Tibial nerve (tissue), 4 donors: ENCODE measurements at regions not wholly inside any gene's neighbourhood (a gene's known extent, or its start where the extent isn't known, plus 50 kb on each side); places are given as distances from the start of the nearest gene placed in this dataset.

ENCODE experiments used
- EP300 ChIP-seq, 2 donors: sonication (generic); formaldehyde crosslinking; IDR thresholded peaks; one replicate each; pipeline ENCODE4 v1.6.1; 2017; ENCODE audit warnings: antibody characterized with exemption in 2 of 2, mild to moderate bottlenecking in 1 of 2
- POLR2A ChIP-seq, 2 donors: fragments of 450-650 bp; IDR thresholded peaks; one replicate each; pipeline ENCODE4 v1.6.1; 2017; ENCODE audit warnings: antibody characterized with exemption in 2 of 2, mild to moderate bottlenecking in 2 of 2, moderate library complexity in 2 of 2
- TF ChIP-seq, protein P1 (sequence below), 5 experiments: fragments of 200-600 bp in 3 of 5; fragments of 450-650 bp in 2 of 5; sonication (generic) in 3 of 5; IDR thresholded peaks; one replicate each; pipeline ENCODE4 v1.5.1; 2016 to 2019; ENCODE audit warnings: antibody characterized with exemption in 5 of 5, mild to moderate bottlenecking in 3 of 5, moderate library complexity in 2 of 5

DNA sequence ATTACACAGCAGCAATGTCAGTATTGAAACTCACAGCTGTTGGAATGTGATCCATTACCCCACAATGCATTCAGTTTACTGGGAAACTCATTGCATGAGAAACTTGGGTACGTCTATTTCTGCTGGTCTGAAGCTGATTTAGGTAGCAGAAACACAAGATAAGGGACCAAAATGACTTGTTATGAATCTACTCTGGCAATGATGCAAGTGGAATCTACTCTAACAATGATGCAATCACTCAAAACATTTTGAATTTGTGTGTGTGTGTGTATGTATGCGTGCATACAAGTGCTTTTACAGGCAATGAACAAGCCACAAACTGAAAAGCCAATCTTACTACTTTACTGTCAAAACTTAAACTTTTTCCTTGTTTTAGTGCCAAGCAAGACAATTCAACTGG, 406.7 kb downstream of the ADCYAP1 start:
- TF ChIP-seq, protein P1, sequence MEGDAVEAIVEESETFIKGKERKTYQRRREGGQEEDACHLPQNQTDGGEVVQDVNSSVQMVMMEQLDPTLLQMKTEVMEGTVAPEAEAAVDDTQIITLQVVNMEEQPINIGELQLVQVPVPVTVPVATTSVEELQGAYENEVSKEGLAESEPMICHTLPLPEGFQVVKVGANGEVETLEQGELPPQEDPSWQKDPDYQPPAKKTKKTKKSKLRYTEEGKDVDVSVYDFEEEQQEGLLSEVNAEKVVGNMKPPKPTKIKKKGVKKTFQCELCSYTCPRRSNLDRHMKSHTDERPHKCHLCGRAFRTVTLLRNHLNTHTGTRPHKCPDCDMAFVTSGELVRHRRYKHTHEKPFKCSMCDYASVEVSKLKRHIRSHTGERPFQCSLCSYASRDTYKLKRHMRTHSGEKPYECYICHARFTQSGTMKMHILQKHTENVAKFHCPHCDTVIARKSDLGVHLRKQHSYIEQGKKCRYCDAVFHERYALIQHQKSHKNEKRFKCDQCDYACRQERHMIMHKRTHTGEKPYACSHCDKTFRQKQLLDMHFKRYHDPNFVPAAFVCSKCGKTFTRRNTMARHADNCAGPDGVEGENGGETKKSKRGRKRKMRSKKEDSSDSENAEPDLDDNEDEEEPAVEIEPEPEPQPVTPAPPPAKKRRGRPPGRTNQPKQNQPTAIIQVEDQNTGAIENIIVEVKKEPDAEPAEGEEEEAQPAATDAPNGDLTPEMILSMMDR (IDR thresholded peaks at IDR 0.05): no peak
- TF ChIP-seq EP300 (IDR thresholded peaks at IDR 0.05) (no peak), POLR2A (IDR thresholded peaks at IDR 0.05) (no peak)
